Large intestine (tissue), 3 donors: ENCODE measurements at regions not wholly inside any gene's neighbourhood (a gene's known extent, or its start where the extent isn't known, plus 50 kb on each side); places are given as distances from the start of the nearest gene placed in this dataset.

Source experiments
- DNase-seq, 2 donors: peaks; one replicate each; pipeline versions ENCODE4 v3.0.0 to v3.0.0-alpha.2; 2013
- H3K27ac ChIP-seq: one replicate; pipeline ENCODE4 v1.5.1; 2013; ENCODE audit warnings: low read length
- H3K27me3 ChIP-seq: 2 replicates; pipeline ENCODE4 v1.6.1; 2013; ENCODE audit warnings: low read length; ENCODE audit not compliant: control insufficient read depth, insufficient read depth
- H3K36me3 ChIP-seq: 2 replicates; pipeline ENCODE4 v1.6.1; 2013; ENCODE audit warnings: low read length; ENCODE audit not compliant: control insufficient read depth, insufficient read depth
- H3K4me1 ChIP-seq: one replicate; pipeline ENCODE4 v1.6.1; 2013; ENCODE audit warnings: low read length; ENCODE audit not compliant: control insufficient read depth, insufficient read depth
- H3K4me3 ChIP-seq: one replicate; pipeline ENCODE4 v1.5.1; 2013; ENCODE audit warnings: low read length
- H3K9me3 ChIP-seq: one replicate; pipeline ENCODE4 v1.6.1; 2013; ENCODE audit warnings: mild to moderate bottlenecking, low read depth, low read length, moderate library complexity; ENCODE audit not compliant: control insufficient read depth
- WGBS: methylation state at CpG from one replicate; pipeline ENCODE4 v1.1.5; 2013; ENCODE audit warnings: low lambda C conversion rate; ENCODE audit not compliant: insufficient coverage; 5-methylcytosine and 5-hydroxymethylcytosine counted together

GRCh38 chr1:72885841-72886240 lies 603.5 kb upstream of the NEGR1 start:
- Histone ChIP-seq H3K27ac (no peak overlapping the region), H3K9me3 (no peaks in the 10 kb centered on the region), H3K4me3 (no peak overlapping the region), H3K36me3 (no peaks in the 10 kb centered on the region), H3K27me3 (no peaks in the 10 kb centered on the region), H3K4me1 (no peaks in the 10 kb centered on the region)
- no CpG with 5 or more reads among the region's 1 CpG for WGBS
- no peak for DNase-seq

GRCh38 chr1:72885017-72885416 lies 602.7 kb upstream of the NEGR1 start:
- H3K9me3 ChIP-seq, result no peaks in the 10 kb centered on the region
- H3K36me3 ChIP-seq, result no peaks in the 10 kb centered on the region
- no peaks in the 10 kb centered on the region for H3K4me1 ChIP-seq
- H3K4me3 ChIP-seq, result no peak overlapping the region
- H3K27ac ChIP-seq, result no peak overlapping the region
- DNase-seq, result no peak
- no peaks in the 10 kb centered on the region for H3K27me3 ChIP-seq
- 80% methylated on average over 1 of the region's 1 CpG for WGBS

GRCh38 chr1:72869873-72870272 lies 587.5 kb upstream of the NEGR1 start:
- no peaks in the 10 kb centered on the region for H3K9me3 ChIP-seq
- H3K4me3 ChIP-seq, result no peak overlapping the region
- H3K4me1 ChIP-seq, result no peaks in the 10 kb centered on the region
- H3K36me3 ChIP-seq, result no peaks in the 10 kb centered on the region
- no peak for DNase-seq
- H3K27ac ChIP-seq, result no peak overlapping the region
- H3K27me3 ChIP-seq, result no peaks in the 10 kb centered on the region

- no peaks in the 10 kb centered on the region for H3K36me3 ChIP-seq
- H3K4me3 ChIP-seq, result no peak overlapping the region
- H3K4me1 ChIP-seq, result no peaks in the 10 kb centered on the region
- H3K9me3 ChIP-seq, result no peaks in the 10 kb centered on the region
- no peak for DNase-seq
- H3K27ac ChIP-seq, result no peak overlapping the region
- no peaks in the 10 kb centered on the region for H3K27me3 ChIP-seq
Observed at GRCh38 chr1:72869441-72869840, 587.1 kb upstream of the NEGR1 start.

- DNase-seq, result no peak
- H3K4me3 ChIP-seq, result no peak overlapping the region
- H3K36me3 ChIP-seq, result no peaks in the 10 kb centered on the region
- no peaks in the 10 kb centered on the region for H3K27me3 ChIP-seq
- WGBS, result 80% methylated on average over 1 of the region's 4 CpGs
- H3K4me1 ChIP-seq, result no peaks in the 10 kb centered on the region
- H3K9me3 ChIP-seq, result no peaks in the 10 kb centered on the region
- H3K27ac ChIP-seq, result no peak overlapping the region
Observed at GRCh38 chr1:72851597-72851996, 569.3 kb upstream of the NEGR1 start.

GRCh38 chr1:72848997-72849396 lies 566.7 kb upstream of the NEGR1 start:
- H3K36me3 ChIP-seq, result no peaks in the 10 kb centered on the region
- no peak overlapping the region for H3K27ac ChIP-seq
- H3K4me3 ChIP-seq, result no peak overlapping the region
- H3K27me3 ChIP-seq, result no peaks in the 10 kb centered on the region
- no peak for DNase-seq
- WGBS, result 100% methylated on average over 1 of the region's 3 CpGs
- H3K9me3 ChIP-seq, result no peaks in the 10 kb centered on the region
- no peaks in the 10 kb centered on the region for H3K4me1 ChIP-seq

GRCh38 chr1:72847651-72848050 lies 565.3 kb upstream of the NEGR1 start:
- no CpG with 5 or more reads among the region's 3 CpGs for WGBS
- Histone ChIP-seq H3K27me3 (no peaks in the 10 kb centered on the region), H3K36me3 (no peaks in the 10 kb centered on the region), H3K9me3 (no peaks in the 10 kb centered on the region), H3K4me1 (no peaks in the 10 kb centered on the region), H3K4me3 (no peak overlapping the region), H3K27ac (no peak overlapping the region)
- no peak for DNase-seq

GRCh38 chr1:72846476-72847278 lies 564.3 kb upstream of the NEGR1 start:
- no peaks in the 10 kb centered on the region for H3K27me3 ChIP-seq
- no peak overlapping the region for H3K4me3 ChIP-seq
- 100% methylated on average over 1 of the region's 2 CpGs for WGBS
- no peaks in the 10 kb centered on the region for H3K36me3 ChIP-seq
- H3K4me1 ChIP-seq, result no peaks in the 10 kb centered on the region
- H3K9me3 ChIP-seq, result no peaks in the 10 kb centered on the region
- H3K27ac ChIP-seq, result no peak overlapping the region
- no peak for DNase-seq

GRCh38 chr1:72845981-72846380 lies 563.6 kb upstream of the NEGR1 start:
- Histone ChIP-seq H3K36me3 (no peaks in the 10 kb centered on the region), H3K4me1 (no peaks in the 10 kb centered on the region), H3K9me3 (no peaks in the 10 kb centered on the region), H3K4me3 (no peak overlapping the region), H3K27me3 (no peaks in the 10 kb centered on the region), H3K27ac (no peak overlapping the region)
- DNase-seq, result no peak

GRCh38 chr1:72845381-72845780 lies 563.0 kb upstream of the NEGR1 start:
- DNase-seq, result peak in 1 of 2 donors; percentile 1
- 93% methylated on average over 2 of the region's 4 CpGs for WGBS
- Histone ChIP-seq H3K4me1 (no peaks in the 10 kb centered on the region), H3K27me3 (no peaks in the 10 kb centered on the region), H3K27ac (no peak overlapping the region), H3K4me3 (no peak overlapping the region), H3K9me3 (no peaks in the 10 kb centered on the region), H3K36me3 (no peaks in the 10 kb centered on the region)

GRCh38 chr1:72837781-72838180 lies 555.4 kb upstream of the NEGR1 start:
- no peak for DNase-seq
- Histone ChIP-seq H3K36me3 (no peaks in the 10 kb centered on the region), H3K27ac (no peak overlapping the region), H3K4me3 (no peak overlapping the region), H3K27me3 (no peaks in the 10 kb centered on the region), H3K4me1 (no peaks in the 10 kb centered on the region), H3K9me3 (peaks cover 3% of the 10 kb centered on the region)
